GM18520 (cell line): ENCODE measurements at regions not wholly inside any gene's neighbourhood (a gene's known extent, or its start where the extent isn't known, plus 50 kb on each side); places are given as distances from the start of the nearest gene placed in this dataset.
A peak's percentile ranks its signal among the peaks of the same experiment; 100 is the strongest.

Source experiments
- ATAC-seq: cut with Tn5 transposase; IDR thresholded peaks from one replicate; pipeline ENCODE4 v1.9.1; 2021; ENCODE audit not compliant: unreplicated experiment

DNA sequence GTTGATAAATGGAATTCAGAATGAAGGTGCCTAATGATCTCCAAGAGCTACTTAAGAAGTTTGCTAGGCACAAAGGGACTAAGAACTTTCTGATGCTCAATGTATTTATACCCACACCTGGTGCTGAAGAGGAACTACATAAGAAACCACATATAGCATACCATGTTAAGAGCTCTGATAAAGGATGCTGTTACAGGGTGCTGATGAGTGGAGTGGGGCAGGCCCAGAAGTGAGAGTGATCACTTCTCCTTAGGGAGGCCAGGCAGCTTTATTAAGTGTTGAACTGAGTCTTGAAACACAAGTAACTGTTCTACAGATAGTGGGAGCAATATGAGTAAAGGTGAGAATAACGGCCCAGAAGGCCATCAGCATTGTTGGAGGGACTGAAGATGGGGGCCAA is 68.3 kb upstream of the CHRDL1 start:
- no peak for ATAC-seq

DNA sequence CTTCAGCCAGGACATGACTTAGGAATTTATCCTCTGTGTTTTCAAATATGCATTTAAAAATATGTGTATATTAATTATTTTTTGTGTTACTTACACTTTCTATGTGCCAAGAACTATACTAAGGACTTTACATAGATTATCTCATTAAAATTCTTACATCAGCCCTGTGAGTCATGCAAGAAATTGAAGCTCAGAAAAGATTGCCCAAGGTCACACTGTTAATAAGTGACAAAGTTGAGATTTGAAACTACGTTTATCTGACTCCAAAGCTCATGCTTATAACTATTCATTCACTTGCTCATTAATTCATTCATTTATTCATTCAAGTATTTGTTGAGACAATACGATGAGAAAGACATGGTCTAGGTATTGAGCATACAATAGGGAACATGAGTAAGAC is 62.9 kb upstream of the CHRDL1 start:
- no peak for ATAC-seq

DNA sequence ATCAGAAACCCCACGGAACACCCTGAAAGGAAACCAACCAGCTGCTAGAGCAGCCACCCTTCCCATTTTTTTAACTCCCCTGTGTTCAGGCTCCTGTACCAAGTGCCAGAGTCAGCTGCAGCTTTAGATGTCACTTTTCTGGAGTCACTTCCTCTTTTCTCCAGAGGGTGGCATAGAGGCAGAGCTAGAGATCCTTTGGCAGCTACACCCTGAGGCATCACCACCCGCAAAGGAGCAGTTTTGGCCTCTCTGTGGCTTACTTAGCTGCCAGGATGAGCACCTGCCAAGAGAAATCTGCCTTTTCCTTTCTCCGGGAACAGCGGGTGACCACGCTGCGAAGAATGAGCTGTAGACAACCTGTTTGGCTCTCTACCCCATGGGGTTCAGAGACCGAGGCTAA is 58.0 kb upstream of the CHRDL1 start:
- no peak for ATAC-seq

DNA sequence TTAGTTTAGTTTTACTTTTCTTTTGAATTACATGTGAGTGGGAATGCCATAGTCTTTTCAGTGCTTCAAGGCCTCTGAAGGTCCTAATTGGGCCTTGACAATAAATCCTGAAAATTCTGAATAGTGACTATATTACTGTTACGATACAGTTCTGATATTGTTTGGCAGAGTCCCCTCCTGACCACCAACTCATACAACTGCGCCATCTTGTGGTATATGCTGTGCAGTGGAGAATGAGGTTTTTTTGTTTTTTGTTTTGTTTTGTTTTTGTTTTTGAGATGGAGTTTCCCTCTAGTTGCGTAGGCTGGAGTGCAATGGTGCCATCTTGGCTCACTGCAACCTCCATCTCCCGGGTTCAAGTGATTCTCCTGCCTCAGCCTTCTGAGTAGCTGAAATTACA is 56.6 kb upstream of the CHRDL1 start:
- no peak for ATAC-seq

DNA sequence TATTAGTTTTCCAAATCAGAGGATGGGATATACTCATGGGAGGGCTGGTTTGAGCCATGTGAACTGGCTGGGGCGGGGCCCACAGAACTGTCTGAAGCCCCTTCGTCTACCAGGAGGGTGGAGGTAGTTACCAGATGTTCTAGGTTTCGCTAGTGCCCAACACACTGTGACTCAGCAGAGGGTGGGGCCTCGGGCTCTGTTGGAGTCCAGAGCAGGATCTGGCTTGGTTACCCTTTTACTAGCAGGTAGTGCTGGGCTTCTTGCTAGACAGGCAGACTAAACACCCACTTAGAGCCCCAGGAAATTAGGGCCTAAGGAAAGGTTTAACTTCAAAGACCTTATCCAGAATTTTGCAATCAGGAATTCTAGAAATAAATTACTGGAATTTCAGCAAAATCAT is 56.2 kb upstream of the CHRDL1 start:
- peak; percentile 31 for ATAC-seq

DNA sequence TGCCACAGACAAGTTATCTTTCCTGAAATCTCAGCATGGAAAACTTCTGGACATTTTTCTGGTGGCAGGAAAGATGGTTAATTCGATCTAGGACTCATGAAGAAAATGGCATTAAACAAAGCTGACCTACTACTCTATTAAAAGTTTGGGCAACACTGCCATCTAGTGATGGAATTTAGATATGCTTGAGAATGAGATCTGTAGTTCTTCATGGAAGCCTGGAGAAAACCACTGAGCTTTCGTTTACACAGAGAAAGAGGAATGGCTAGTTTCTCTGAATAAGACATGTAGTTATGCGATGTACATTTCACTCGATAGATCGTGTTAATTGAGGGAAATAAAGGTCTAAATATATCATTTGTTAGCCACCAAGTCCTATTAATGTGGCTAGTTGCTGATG is 51.7 kb upstream of the CHRDL1 start:
- ATAC-seq: peak; percentile 38

DNA sequence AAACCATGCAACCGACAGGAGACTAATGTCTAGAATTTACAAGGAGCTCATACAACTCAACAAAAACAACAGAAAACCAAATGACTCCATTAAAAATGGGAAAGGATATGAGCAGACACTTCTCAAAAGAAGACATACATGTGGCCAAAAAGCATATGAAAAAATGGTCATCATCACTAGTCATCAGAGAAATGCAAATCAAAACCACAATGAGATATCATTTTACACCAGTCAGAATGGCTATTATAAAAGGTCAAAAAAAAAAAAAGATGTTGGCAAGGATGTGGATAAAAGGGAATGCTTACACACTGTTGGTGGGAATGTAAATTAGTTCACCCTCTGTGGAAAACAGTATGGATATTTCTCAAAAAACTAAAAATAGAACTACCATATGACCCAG is 50.5 kb upstream of the CHRDL1 start:
- ATAC-seq: no peak
